ENCODE measurements at regions not wholly inside any gene's neighbourhood (a gene's known extent, or its start where the extent isn't known, plus 50 kb on each side); places are given as distances from the start of the nearest gene placed in this dataset.

DNA sequence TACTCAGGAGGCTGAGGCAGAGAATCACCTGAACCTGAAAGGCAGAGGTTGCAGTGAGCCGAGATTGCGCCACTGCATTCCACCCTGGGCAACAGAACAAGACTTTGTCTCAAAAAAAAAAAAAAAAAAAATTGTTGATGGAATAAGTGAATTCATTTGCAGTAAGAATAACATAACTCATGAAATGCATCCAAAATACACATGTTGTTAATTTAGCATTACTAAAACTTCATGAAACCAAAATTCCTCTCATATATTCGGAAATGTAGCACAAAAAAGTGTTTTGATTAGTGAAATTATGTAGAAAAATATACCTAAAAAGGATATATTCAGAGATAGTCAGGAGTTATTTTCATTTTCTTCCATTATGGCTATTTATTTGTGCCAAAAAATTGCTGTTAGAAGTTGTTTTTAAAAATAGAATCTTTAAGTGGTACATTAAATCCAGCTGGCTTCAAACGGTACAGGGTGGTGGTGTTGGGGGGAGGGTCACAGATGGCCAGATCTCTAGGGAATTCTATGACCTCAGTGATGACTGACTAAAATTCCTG is 78.2 kb upstream of the UGP2 start:
- TF ChIP-seq CTCF (IDR thresholded peaks at IDR 0.05; ENCODE audit: low read length, missing control alignments), result no peak
- DNase-seq (ENCODE audit: low read depth), result no peak
- H3K4me3 ChIP-seq (replicated peaks; ENCODE audit: low read depth, low read length), result no peak overlapping the region

DNA sequence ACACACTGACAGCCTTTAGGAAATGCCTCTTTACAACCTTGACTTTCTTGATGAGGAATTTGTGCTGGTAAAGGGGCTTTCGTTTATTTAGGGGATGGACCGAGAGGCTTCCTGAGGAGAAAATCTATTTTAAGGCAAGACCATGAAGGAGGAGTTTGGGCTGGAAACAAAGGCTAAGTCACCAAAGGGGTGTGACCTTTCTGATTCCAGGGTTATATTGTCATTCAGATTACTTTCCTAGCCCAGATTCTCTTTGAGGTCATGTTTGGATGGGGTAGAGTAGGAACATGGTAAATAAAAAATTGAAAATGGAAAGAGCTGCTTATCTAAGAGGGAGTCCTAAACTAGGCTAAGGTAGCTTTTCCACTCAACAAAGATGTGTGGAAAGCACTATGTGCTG is 77.1 kb upstream of the UGP2 start:
- TF ChIP-seq CTCF (IDR thresholded peaks at IDR 0.05; ENCODE audit: low read length, missing control alignments), result no peak
- no peak for DNase-seq (ENCODE audit: low read depth)
- no peak overlapping the region for H3K4me3 ChIP-seq (replicated peaks; ENCODE audit: low read depth, low read length)

DNA sequence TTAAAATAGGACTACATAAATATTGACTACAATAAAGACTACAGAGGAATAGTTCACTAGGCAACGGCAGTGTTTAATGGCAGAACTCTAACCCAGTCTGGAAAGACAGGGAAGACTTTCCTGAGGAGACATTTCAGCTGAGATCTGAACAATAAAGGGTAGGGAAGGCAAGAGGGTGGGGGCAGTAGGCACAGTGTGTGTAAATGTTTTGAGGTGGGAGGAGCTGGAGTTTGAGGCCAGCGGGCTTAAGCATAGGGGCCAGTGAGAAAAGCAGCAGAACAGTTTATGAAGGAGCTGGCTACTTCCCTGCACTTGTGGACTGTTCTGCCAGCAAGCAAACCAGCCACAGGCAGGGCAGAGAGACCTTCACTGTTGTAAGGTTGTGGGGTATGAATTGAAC is 76.6 kb upstream of the UGP2 start:
- DNase-seq (ENCODE audit: low read depth), result no peak
- no peak for TF ChIP-seq CTCF (IDR thresholded peaks at IDR 0.05; ENCODE audit: low read length, missing control alignments)
- no peak overlapping the region for H3K4me3 ChIP-seq (replicated peaks; ENCODE audit: low read depth, low read length)

DNA sequence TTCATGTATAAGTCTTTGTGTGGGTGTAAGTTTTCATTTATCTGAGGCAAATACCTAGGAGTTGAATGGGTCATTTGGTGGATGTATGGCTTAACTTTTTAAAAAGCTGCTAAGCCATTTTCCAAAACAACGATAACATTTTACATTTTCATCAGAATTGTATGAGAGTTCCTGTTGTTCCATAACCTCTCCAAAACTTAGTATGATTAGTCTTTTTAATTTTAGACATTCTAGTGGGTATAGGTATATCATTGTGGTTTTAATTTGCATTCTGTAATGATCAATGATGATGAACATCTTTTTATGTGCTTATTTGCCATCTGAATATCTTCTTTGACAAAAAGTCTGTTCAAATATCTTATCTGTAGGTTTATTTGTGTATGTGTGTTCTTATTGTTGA is 74.4 kb upstream of the UGP2 start:
- H3K4me3 ChIP-seq (replicated peaks; ENCODE audit: low read depth, low read length), result no peak overlapping the region
- no peak for DNase-seq (ENCODE audit: low read depth)
- no peak for TF ChIP-seq CTCF (IDR thresholded peaks at IDR 0.05; ENCODE audit: low read length, missing control alignments)

GRCh38 chr2:63768051-63768450 is 73.6 kb upstream of the UGP2 start:
- DNase-seq (ENCODE audit: low read depth), result no peak
- no peak overlapping the region for H3K4me3 ChIP-seq (replicated peaks; ENCODE audit: low read depth, low read length)
- TF ChIP-seq CTCF (IDR thresholded peaks at IDR 0.05; ENCODE audit: low read length, missing control alignments), result no peak

- no peak for TF ChIP-seq CTCF (IDR thresholded peaks at IDR 0.05; ENCODE audit: low read length, missing control alignments)
- H3K4me3 ChIP-seq (replicated peaks; ENCODE audit: low read depth, low read length), result no peak overlapping the region
- no peak for DNase-seq (ENCODE audit: low read depth)
Measured at GRCh38 chr2:63769915-63770314, 71.8 kb upstream of the UGP2 start.

GRCh38 chr2:63772061-63772460 is 69.6 kb upstream of the UGP2 start:
- no peak for TF ChIP-seq CTCF (IDR thresholded peaks at IDR 0.05; ENCODE audit: low read length, missing control alignments)
- no peak for DNase-seq (ENCODE audit: low read depth)
- no peak overlapping the region for H3K4me3 ChIP-seq (replicated peaks; ENCODE audit: low read depth, low read length)
